ENCODE measurements at regions not wholly inside any gene's neighbourhood (a gene's known extent, or its start where the extent isn't known, plus 50 kb on each side); places are given as distances from the start of the nearest gene placed in this dataset.

- no peak for DNase-seq (ENCODE audit: low read depth in 2 of 2)
Measured at GRCh38 chr9:90948156-90948555, 146.5 kb downstream of the SYK start.

- no peak for DNase-seq (ENCODE audit: low read depth in 2 of 2)
Measured at GRCh38 chr9:90950600-90950999, 149.0 kb downstream of the SYK start.

- DNase-seq (ENCODE audit: low read depth in 2 of 2), result no peak
Measured at GRCh38 chr9:90953200-90953599, 151.6 kb downstream of the SYK start.

GRCh38 chr9:90953805-90954204 lies 152.2 kb downstream of the SYK start:
- DNase-seq (ENCODE audit: low read depth in 2 of 2), result no peak

- no peak for DNase-seq (ENCODE audit: low read depth in 2 of 2)
Measured at GRCh38 chr9:90956026-90956810, 154.6 kb downstream of the SYK start.

GRCh38 chr9:90958328-90958727 lies 156.7 kb downstream of the SYK start:
- DNase-seq (ENCODE audit: low read depth in 2 of 2), result no peak

- no peak for DNase-seq (ENCODE audit: low read depth in 2 of 2)
Measured at GRCh38 chr9:90960941-90961340, 159.3 kb downstream of the SYK start.

- no peak for DNase-seq (ENCODE audit: low read depth in 2 of 2)
Measured at GRCh38 chr9:90961375-90961774, 159.8 kb downstream of the SYK start.

- DNase-seq (ENCODE audit: low read depth in 2 of 2), result no peak
Measured at GRCh38 chr9:90964101-90965020, 162.7 kb downstream of the SYK start.

- DNase-seq (ENCODE audit: low read depth in 2 of 2), result no peak
Measured at GRCh38 chr9:90965226-90966030, 163.8 kb downstream of the SYK start.

- no peak for DNase-seq (ENCODE audit: low read depth in 2 of 2)
Measured at GRCh38 chr9:90966031-90966290, 164.3 kb downstream of the SYK start.

- peak; percentile 45 to 46 for DNase-seq (ENCODE audit: low read depth in 2 of 2)
Measured at GRCh38 chr9:90966480-90967144, 165.0 kb downstream of the SYK start.

GRCh38 chr9:90967145-90967538 lies 165.5 kb downstream of the SYK start:
- no peak for DNase-seq (ENCODE audit: low read depth in 2 of 2)

- no peak for DNase-seq (ENCODE audit: low read depth in 2 of 2)
Measured at GRCh38 chr9:90969021-90969675, 167.5 kb downstream of the SYK start.

GRCh38 chr9:90970608-90971007 lies 169.0 kb downstream of the SYK start:
- DNase-seq (ENCODE audit: low read depth in 2 of 2), result no peak

- no peak for DNase-seq (ENCODE audit: low read depth in 2 of 2)
Measured at GRCh38 chr9:90972057-90972456, 170.4 kb downstream of the SYK start.

- DNase-seq (ENCODE audit: low read depth in 2 of 2), result no peak
Measured at GRCh38 chr9:90974016-90974415, 172.4 kb downstream of the SYK start.

GRCh38 chr9:90974643-90975245 lies 173.1 kb downstream of the SYK start:
- DNase-seq (ENCODE audit: low read depth in 2 of 2), result no peak

GRCh38 chr9:90975781-90976538 lies 174.3 kb downstream of the SYK start:
- DNase-seq (ENCODE audit: low read depth in 2 of 2), result no peak

GRCh38 chr9:90979138-90979551 lies 177.5 kb downstream of the SYK start:
- DNase-seq (ENCODE audit: low read depth in 2 of 2), result no peak
